ENCODE measurements at regions not wholly inside any gene's neighbourhood (a gene's known extent, or its start where the extent isn't known, plus 50 kb on each side); places are given as distances from the start of the nearest gene placed in this dataset.

GRCh38 chr9:88817628-88818027 lies 173.6 kb upstream of the S1PR3 start:
- peaks cover 10 to 13% of the 10 kb centered on the region in 2 experiments for H3K4me1 ChIP-seq (ENCODE audit: control insufficient read depth in 1 of 2, insufficient read depth in 2 of 2, low read length in 2 of 2)
- H3K27ac ChIP-seq (ENCODE audit: low read depth, low read length): no peak overlapping the region
- no peak overlapping the region for H2BK12ac ChIP-seq (ENCODE audit: low read length)
- no peak overlapping the region for H2AFZ ChIP-seq (ENCODE audit: insufficient read depth, low read length, poor library complexity)
- H3K9ac ChIP-seq (ENCODE audit: low read length): no peak overlapping the region
- H2AK5ac ChIP-seq (ENCODE audit: low read length): no peak overlapping the region
- no CpG with 5 or more reads among the region's 7 CpGs for WGBS (ENCODE audit: extremely low coverage, insufficient coverage, insufficient read length)
- no peaks in the 10 kb centered on the region for H3K9me3 ChIP-seq (ENCODE audit: insufficient read depth, low read depth, low read length)
- peaks cover 5% of the 10 kb centered on the region for H3K79me1 ChIP-seq (ENCODE audit: low read length)
- no peak overlapping the region for H2BK5ac ChIP-seq (ENCODE audit: low read depth, low read length, poor library complexity)
- no peak for DNase-seq
- no peak overlapping the region for H2BK120ac ChIP-seq (ENCODE audit: insufficient read depth, low read length, poor library complexity)
- no peak overlapping the region for H3K4me3 ChIP-seq (ENCODE audit: low read depth, low read length)
- H3K4ac ChIP-seq (ENCODE audit: low read depth, low read length): no peak overlapping the region
- H3K14ac ChIP-seq (ENCODE audit: low read length): no peak overlapping the region
- H3K23ac ChIP-seq (ENCODE audit: low read length): no peak overlapping the region
- no peaks in the 10 kb centered on the region for H3K36me3 ChIP-seq (ENCODE audit: control insufficient read depth in 1 of 2, insufficient read depth in 2 of 2, low read length in 2 of 2)
- H3K18ac ChIP-seq (ENCODE audit: low read length): no peak overlapping the region
- H4K8ac ChIP-seq (ENCODE audit: low read depth, low read length): no peak overlapping the region
- H3K27me3 ChIP-seq (ENCODE audit: insufficient read depth, low read length): no peaks in the 10 kb centered on the region
- no peak overlapping the region for H4K12ac ChIP-seq (ENCODE audit: low read depth, low read length)
- no peaks in the 10 kb centered on the region for H3K79me2 ChIP-seq (ENCODE audit: control insufficient read depth, insufficient read depth, low read length, poor library complexity)
- H3K4me2 ChIP-seq (ENCODE audit: low read length): no peak overlapping the region
- H4K91ac ChIP-seq (ENCODE audit: low read depth, low read length): no peak overlapping the region

GRCh38 chr9:88818495-88819201 lies 172.6 kb upstream of the S1PR3 start:
- H3K79me2 ChIP-seq (ENCODE audit: control insufficient read depth, insufficient read depth, low read length, poor library complexity): no peaks in the 10 kb centered on the region
- H3K27me3 ChIP-seq (ENCODE audit: insufficient read depth, low read length): no peaks in the 10 kb centered on the region
- H3K36me3 ChIP-seq (ENCODE audit: control insufficient read depth in 1 of 2, insufficient read depth in 2 of 2, low read length in 2 of 2): no peaks in the 10 kb centered on the region
- H3K4me3 ChIP-seq (ENCODE audit: low read depth, low read length): no peak overlapping the region
- H3K23ac ChIP-seq (ENCODE audit: low read length): no peak overlapping the region
- H4K91ac ChIP-seq (ENCODE audit: low read depth, low read length): no peak overlapping the region
- no peak overlapping the region for H3K18ac ChIP-seq (ENCODE audit: low read length)
- no peak overlapping the region for H2BK120ac ChIP-seq (ENCODE audit: insufficient read depth, low read length, poor library complexity)
- no peak overlapping the region for H4K8ac ChIP-seq (ENCODE audit: low read depth, low read length)
- H3K9me3 ChIP-seq (ENCODE audit: insufficient read depth, low read depth, low read length): no peaks in the 10 kb centered on the region
- H2AFZ ChIP-seq (ENCODE audit: insufficient read depth, low read length, poor library complexity): no peak overlapping the region
- no peak overlapping the region for H4K12ac ChIP-seq (ENCODE audit: low read depth, low read length)
- H2BK5ac ChIP-seq (ENCODE audit: low read depth, low read length, poor library complexity): no peak overlapping the region
- H3K27ac ChIP-seq (ENCODE audit: low read depth, low read length): no peak overlapping the region
- H3K14ac ChIP-seq (ENCODE audit: low read length): peak overlapping the region; percentile 6
- no CpG with 5 or more reads among the region's 11 CpGs for WGBS (ENCODE audit: extremely low coverage, insufficient coverage, insufficient read length)
- no peak overlapping the region for H2AK5ac ChIP-seq (ENCODE audit: low read length)
- H2BK12ac ChIP-seq (ENCODE audit: low read length): no peak overlapping the region
- no peak overlapping the region for H3K9ac ChIP-seq (ENCODE audit: low read length)
- no peak overlapping the region for H3K4ac ChIP-seq (ENCODE audit: low read depth, low read length)
- H3K4me1 ChIP-seq (ENCODE audit: control insufficient read depth in 1 of 2, insufficient read depth in 2 of 2, low read length in 2 of 2): peaks cover 7 to 11% of the 10 kb centered on the region in 2 experiments
- H3K79me1 ChIP-seq (ENCODE audit: low read length): peaks cover 3% of the 10 kb centered on the region
- H3K4me2 ChIP-seq (ENCODE audit: low read length): no peak overlapping the region
- no peak for DNase-seq

DNA sequence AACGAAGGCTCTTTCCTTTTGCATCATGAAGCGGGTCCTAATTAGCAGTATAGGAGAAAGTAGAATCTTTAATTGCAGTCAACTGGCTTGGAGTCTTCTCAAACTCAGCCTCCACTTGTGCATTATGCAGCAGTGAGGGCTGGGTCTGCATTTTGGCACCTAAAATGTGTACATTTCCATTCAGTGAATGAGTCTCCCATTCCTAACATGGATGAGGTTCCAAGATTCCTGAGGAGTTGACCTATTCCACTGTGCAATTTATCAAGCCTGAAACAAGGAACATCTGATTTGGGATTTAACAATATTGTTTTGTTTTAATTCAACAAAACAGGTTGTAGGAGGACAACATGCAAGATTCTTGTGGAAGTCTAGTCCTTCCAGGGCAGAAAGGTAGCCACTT lies 171.8 kb upstream of the S1PR3 start:
- no peak overlapping the region for H3K27ac ChIP-seq (ENCODE audit: low read depth, low read length)
- no peak overlapping the region for H4K91ac ChIP-seq (ENCODE audit: low read depth, low read length)
- DNase-seq: no peak
- H3K36me3 ChIP-seq (ENCODE audit: control insufficient read depth in 1 of 2, insufficient read depth in 2 of 2, low read length in 2 of 2): no peaks in the 10 kb centered on the region
- H3K4me1 ChIP-seq (ENCODE audit: control insufficient read depth in 1 of 2, insufficient read depth in 2 of 2, low read length in 2 of 2): peaks cover 7 to 11% of the 10 kb centered on the region in 2 experiments
- no peaks in the 10 kb centered on the region for H3K79me2 ChIP-seq (ENCODE audit: control insufficient read depth, insufficient read depth, low read length, poor library complexity)
- no peaks in the 10 kb centered on the region for H3K9me3 ChIP-seq (ENCODE audit: insufficient read depth, low read depth, low read length)
- H2BK120ac ChIP-seq (ENCODE audit: insufficient read depth, low read length, poor library complexity): no peak overlapping the region
- no peak overlapping the region for H3K14ac ChIP-seq (ENCODE audit: low read length)
- H2AFZ ChIP-seq (ENCODE audit: insufficient read depth, low read length, poor library complexity): no peak overlapping the region
- H3K79me1 ChIP-seq (ENCODE audit: low read length): peaks cover 3% of the 10 kb centered on the region
- H2BK5ac ChIP-seq (ENCODE audit: low read depth, low read length, poor library complexity): no peak overlapping the region
- H4K8ac ChIP-seq (ENCODE audit: low read depth, low read length): no peak overlapping the region
- H3K23ac ChIP-seq (ENCODE audit: low read length): no peak overlapping the region
- no peak overlapping the region for H3K9ac ChIP-seq (ENCODE audit: low read length)
- H2BK12ac ChIP-seq (ENCODE audit: low read length): no peak overlapping the region
- no peak overlapping the region for H2AK5ac ChIP-seq (ENCODE audit: low read length)
- no peak overlapping the region for H4K12ac ChIP-seq (ENCODE audit: low read depth, low read length)
- H3K4me3 ChIP-seq (ENCODE audit: low read depth, low read length): no peak overlapping the region
- no peak overlapping the region for H3K18ac ChIP-seq (ENCODE audit: low read length)
- WGBS (ENCODE audit: extremely low coverage, insufficient coverage, insufficient read length): no CpG with 5 or more reads among the region's 2 CpGs
- no peak overlapping the region for H3K4me2 ChIP-seq (ENCODE audit: low read length)
- H3K4ac ChIP-seq (ENCODE audit: low read depth, low read length): no peak overlapping the region
- no peaks in the 10 kb centered on the region for H3K27me3 ChIP-seq (ENCODE audit: insufficient read depth, low read length)

- Histone ChIP-seq H3K79me1 (ENCODE audit: low read length) (peaks cover 3% of the 10 kb centered on the region), H3K9ac (ENCODE audit: low read length) (no peak overlapping the region), H2AFZ (ENCODE audit: insufficient read depth, low read length, poor library complexity) (no peak overlapping the region), H3K18ac (ENCODE audit: low read length) (no peak overlapping the region), H2BK12ac (ENCODE audit: low read length) (peak overlapping the region; percentile 72), H4K8ac (ENCODE audit: low read depth, low read length) (no peak overlapping the region), H3K14ac (ENCODE audit: low read length) (no peak overlapping the region), H3K27ac (ENCODE audit: low read depth, low read length) (no peak overlapping the region), H3K4me1 (ENCODE audit: control insufficient read depth in 1 of 2, insufficient read depth in 2 of 2, low read length in 2 of 2) (peaks cover 7 to 11% of the 10 kb centered on the region in 2 experiments), H3K36me3 (ENCODE audit: control insufficient read depth in 1 of 2, insufficient read depth in 2 of 2, low read length in 2 of 2) (no peaks in the 10 kb centered on the region), H2BK120ac (ENCODE audit: insufficient read depth, low read length, poor library complexity) (no peak overlapping the region), H3K9me3 (ENCODE audit: insufficient read depth, low read depth, low read length) (no peaks in the 10 kb centered on the region), H3K23ac (ENCODE audit: low read length) (no peak overlapping the region), H4K12ac (ENCODE audit: low read depth, low read length) (no peak overlapping the region), H3K27me3 (ENCODE audit: insufficient read depth, low read length) (no peaks in the 10 kb centered on the region), H3K4ac (ENCODE audit: low read depth, low read length) (no peak overlapping the region), H3K4me2 (ENCODE audit: low read length) (no peak overlapping the region), H4K91ac (ENCODE audit: low read depth, low read length) (no peak overlapping the region), H2AK5ac (ENCODE audit: low read length) (no peak overlapping the region), H3K79me2 (ENCODE audit: control insufficient read depth, insufficient read depth, low read length, poor library complexity) (no peaks in the 10 kb centered on the region), H2BK5ac (ENCODE audit: low read depth, low read length, poor library complexity) (no peak overlapping the region), H3K4me3 (ENCODE audit: low read depth, low read length) (no peak overlapping the region)
- WGBS (ENCODE audit: extremely low coverage, insufficient coverage, insufficient read length): no CpG with 5 or more reads among the region's 2 CpGs
- peak; percentile 40 to 61 for DNase-seq
Observed at GRCh38 chr9:88820055-88820454, 171.2 kb upstream of the S1PR3 start.

Measured in trophoblast cell (in vitro differentiated cells and primary cell).